ENCODE measurements at regions not wholly inside any gene's neighbourhood (a gene's known extent, or its start where the extent isn't known, plus 50 kb on each side); places are given as distances from the start of the nearest gene placed in this dataset.

DNA sequence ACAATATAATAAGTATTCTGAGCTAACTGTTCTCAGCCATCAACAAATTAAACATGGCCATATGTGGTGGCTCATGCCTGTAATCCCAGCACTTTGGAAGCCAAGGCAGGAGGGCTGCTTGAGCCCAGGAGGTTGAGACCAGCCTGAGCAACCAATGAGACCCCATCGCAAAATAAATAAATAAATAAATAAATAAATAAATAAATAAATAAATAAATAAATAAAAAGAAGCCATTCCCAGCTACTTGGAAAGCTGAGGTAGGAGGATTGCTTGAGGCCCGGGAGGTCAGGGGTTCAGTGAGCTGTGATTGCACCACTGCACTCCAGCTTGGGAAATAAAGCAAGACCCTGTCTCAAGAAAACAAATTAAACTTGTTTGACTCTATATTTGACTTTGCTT is 1256.4 kb downstream of the EFNA5 start:
- Histone ChIP-seq H3K9me3 (ENCODE audit: control insufficient read depth in 4 of 4, low read length in 3 of 4) (no peaks in the 10 kb centered on the region), H3K27ac (ENCODE audit: low read depth in 1 of 2, low read length in 2 of 2) (no peak overlapping the region), H3K36me3 (ENCODE audit: control insufficient read depth in 4 of 4, insufficient read depth in 3 of 4, low read depth in 1 of 4, low read length in 3 of 4) (no peaks in the 10 kb centered on the region), H3K4me3 (ENCODE audit: low read depth in 1 of 3, low read length in 3 of 3) (no peak overlapping the region), H3K4me1 (ENCODE audit: control insufficient read depth in 4 of 4, insufficient read depth in 4 of 4, low read length in 3 of 4) (no peaks in the 10 kb centered on the region), H3K9ac (ENCODE audit: low read depth in 1 of 2, low read length in 2 of 2) (no peak overlapping the region), H3K27me3 (ENCODE audit: control insufficient read depth in 4 of 4, insufficient read depth in 4 of 4, low read length in 3 of 4) (no peaks in the 10 kb centered on the region)
- WGBS: 88% methylated on average over 2 of the region's 2 CpGs
- no peak for DNase-seq (ENCODE audit: low spot score)
- TF ChIP-seq, protein P1, sequence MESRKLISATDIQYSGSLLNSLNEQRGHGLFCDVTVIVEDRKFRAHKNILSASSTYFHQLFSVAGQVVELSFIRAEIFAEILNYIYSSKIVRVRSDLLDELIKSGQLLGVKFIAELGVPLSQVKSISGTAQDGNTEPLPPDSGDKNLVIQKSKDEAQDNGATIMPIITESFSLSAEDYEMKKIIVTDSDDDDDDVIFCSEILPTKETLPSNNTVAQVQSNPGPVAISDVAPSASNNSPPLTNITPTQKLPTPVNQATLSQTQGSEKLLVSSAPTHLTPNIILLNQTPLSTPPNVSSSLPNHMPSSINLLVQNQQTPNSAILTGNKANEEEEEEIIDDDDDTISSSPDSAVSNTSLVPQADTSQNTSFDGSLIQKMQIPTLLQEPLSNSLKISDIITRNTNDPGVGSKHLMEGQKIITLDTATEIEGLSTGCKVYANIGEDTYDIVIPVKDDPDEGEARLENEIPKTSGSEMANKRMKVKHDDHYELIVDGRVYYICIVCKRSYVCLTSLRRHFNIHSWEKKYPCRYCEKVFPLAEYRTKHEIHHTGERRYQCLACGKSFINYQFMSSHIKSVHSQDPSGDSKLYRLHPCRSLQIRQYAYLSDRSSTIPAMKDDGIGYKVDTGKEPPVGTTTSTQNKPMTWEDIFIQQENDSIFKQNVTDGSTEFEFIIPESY (IDR thresholded peaks at IDR 0.05): no peak
- TF ChIP-seq SP1 (IDR thresholded peaks at IDR 0.05) (no peak), FOXA1 (IDR thresholded peaks at IDR 0.05) (no peak), EGR1 (IDR thresholded peaks at IDR 0.05; ENCODE audit: low read depth in 2 of 2) (no peak), YY1 (IDR thresholded peaks at IDR 0.05) (no peak), NR2F2 (IDR thresholded peaks at IDR 0.05) (no peak), TAF1 (conservative IDR thresholded peaks at IDR 0.05) (no peak), FOXA2 (IDR thresholded peaks at IDR 0.05) (no peak), JUND (IDR thresholded peaks at IDR 0.05) (no peak), RAD21 (IDR thresholded peaks at IDR 0.05) (no peak), RXRA (IDR thresholded peaks at IDR 0.05) (no peak), HNF4G (IDR thresholded peaks at IDR 0.05) (no peak)
- TF ChIP-seq, protein P2, sequence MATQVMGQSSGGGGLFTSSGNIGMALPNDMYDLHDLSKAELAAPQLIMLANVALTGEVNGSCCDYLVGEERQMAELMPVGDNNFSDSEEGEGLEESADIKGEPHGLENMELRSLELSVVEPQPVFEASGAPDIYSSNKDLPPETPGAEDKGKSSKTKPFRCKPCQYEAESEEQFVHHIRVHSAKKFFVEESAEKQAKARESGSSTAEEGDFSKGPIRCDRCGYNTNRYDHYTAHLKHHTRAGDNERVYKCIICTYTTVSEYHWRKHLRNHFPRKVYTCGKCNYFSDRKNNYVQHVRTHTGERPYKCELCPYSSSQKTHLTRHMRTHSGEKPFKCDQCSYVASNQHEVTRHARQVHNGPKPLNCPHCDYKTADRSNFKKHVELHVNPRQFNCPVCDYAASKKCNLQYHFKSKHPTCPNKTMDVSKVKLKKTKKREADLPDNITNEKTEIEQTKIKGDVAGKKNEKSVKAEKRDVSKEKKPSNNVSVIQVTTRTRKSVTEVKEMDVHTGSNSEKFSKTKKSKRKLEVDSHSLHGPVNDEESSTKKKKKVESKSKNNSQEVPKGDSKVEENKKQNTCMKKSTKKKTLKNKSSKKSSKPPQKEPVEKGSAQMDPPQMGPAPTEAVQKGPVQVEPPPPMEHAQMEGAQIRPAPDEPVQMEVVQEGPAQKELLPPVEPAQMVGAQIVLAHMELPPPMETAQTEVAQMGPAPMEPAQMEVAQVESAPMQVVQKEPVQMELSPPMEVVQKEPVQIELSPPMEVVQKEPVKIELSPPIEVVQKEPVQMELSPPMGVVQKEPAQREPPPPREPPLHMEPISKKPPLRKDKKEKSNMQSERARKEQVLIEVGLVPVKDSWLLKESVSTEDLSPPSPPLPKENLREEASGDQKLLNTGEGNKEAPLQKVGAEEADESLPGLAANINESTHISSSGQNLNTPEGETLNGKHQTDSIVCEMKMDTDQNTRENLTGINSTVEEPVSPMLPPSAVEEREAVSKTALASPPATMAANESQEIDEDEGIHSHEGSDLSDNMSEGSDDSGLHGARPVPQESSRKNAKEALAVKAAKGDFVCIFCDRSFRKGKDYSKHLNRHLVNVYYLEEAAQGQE (IDR thresholded peaks at IDR 0.05): no peak
- TF ChIP-seq, protein P3, sequence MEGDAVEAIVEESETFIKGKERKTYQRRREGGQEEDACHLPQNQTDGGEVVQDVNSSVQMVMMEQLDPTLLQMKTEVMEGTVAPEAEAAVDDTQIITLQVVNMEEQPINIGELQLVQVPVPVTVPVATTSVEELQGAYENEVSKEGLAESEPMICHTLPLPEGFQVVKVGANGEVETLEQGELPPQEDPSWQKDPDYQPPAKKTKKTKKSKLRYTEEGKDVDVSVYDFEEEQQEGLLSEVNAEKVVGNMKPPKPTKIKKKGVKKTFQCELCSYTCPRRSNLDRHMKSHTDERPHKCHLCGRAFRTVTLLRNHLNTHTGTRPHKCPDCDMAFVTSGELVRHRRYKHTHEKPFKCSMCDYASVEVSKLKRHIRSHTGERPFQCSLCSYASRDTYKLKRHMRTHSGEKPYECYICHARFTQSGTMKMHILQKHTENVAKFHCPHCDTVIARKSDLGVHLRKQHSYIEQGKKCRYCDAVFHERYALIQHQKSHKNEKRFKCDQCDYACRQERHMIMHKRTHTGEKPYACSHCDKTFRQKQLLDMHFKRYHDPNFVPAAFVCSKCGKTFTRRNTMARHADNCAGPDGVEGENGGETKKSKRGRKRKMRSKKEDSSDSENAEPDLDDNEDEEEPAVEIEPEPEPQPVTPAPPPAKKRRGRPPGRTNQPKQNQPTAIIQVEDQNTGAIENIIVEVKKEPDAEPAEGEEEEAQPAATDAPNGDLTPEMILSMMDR (IDR thresholded peaks at IDR 0.05; ENCODE audit: low read depth, low read length, missing input control): no peak
- TF ChIP-seq, protein P4, sequence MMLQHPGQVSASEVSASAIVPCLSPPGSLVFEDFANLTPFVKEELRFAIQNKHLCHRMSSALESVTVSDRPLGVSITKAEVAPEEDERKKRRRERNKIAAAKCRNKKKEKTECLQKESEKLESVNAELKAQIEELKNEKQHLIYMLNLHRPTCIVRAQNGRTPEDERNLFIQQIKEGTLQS (IDR thresholded peaks at IDR 0.05): no peak

DNA sequence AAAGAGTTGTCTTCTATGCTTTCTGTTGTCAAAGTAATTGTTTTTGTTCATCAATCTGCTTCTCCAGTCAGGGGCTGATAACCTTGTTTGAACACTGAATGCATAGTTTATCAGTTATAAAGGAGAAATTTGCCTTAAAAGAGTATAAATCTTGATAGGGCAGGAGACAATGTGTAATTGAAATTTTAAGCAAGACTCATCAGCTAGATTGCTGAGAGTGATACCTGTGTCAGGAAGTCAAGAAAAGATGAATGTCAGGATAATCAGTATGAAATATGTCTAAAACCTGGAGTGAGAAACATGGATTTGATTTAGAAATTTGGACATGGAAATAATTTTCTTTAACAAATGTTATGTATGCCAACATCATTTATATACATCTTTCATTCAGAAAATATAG is 1258.1 kb downstream of the EFNA5 start:
- Histone ChIP-seq H3K27me3 (ENCODE audit: control insufficient read depth in 4 of 4, insufficient read depth in 4 of 4, low read length in 3 of 4) (no peaks in the 10 kb centered on the region), H3K9ac (ENCODE audit: low read depth in 1 of 2, low read length in 2 of 2) (no peak overlapping the region)
- DNase-seq (ENCODE audit: low spot score): no peak
- TF ChIP-seq RXRA (IDR thresholded peaks at IDR 0.05) (no peak), YY1 (IDR thresholded peaks at IDR 0.05) (no peak), HNF4G (IDR thresholded peaks at IDR 0.05) (no peak), SP1 (IDR thresholded peaks at IDR 0.05) (no peak), FOXA2 (IDR thresholded peaks at IDR 0.05) (no peak), EGR1 (IDR thresholded peaks at IDR 0.05; ENCODE audit: low read depth in 2 of 2) (no peak), JUND (IDR thresholded peaks at IDR 0.05) (no peak)
- TF ChIP-seq, protein P3 (IDR thresholded peaks at IDR 0.05; ENCODE audit: low read depth, low read length, missing input control): no peak
- TF ChIP-seq, protein P5, sequence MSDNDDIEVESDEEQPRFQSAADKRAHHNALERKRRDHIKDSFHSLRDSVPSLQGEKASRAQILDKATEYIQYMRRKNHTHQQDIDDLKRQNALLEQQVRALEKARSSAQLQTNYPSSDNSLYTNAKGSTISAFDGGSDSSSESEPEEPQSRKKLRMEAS (IDR thresholded peaks at IDR 0.05): no peak
- TF ChIP-seq, protein P2 (IDR thresholded peaks at IDR 0.05): no peak
- TF ChIP-seq, protein P1 (IDR thresholded peaks at IDR 0.05): no peak

More for the DNA sequence above, 1258.1 kb downstream of the EFNA5 start:
- Histone ChIP-seq H3K9me3 (ENCODE audit: control insufficient read depth in 4 of 4, low read length in 3 of 4) (no peaks in the 10 kb centered on the region), H3K4me3 (ENCODE audit: low read depth in 1 of 3, low read length in 3 of 3) (no peak overlapping the region), H3K4me1 (ENCODE audit: control insufficient read depth in 4 of 4, insufficient read depth in 4 of 4, low read length in 3 of 4) (no peaks in the 10 kb centered on the region), H3K36me3 (ENCODE audit: control insufficient read depth in 4 of 4, insufficient read depth in 3 of 4, low read depth in 1 of 4, low read length in 3 of 4) (no peaks in the 10 kb centered on the region), H3K27ac (ENCODE audit: low read depth in 1 of 2, low read length in 2 of 2) (no peak overlapping the region)

Data from liver (tissue), 8 donors.